ENCODE measurements at regions not wholly inside any gene's neighbourhood (a gene's known extent, or its start where the extent isn't known, plus 50 kb on each side); places are given as distances from the start of the nearest gene placed in this dataset.
A peak's percentile ranks its signal among the peaks of the same experiment; 100 is the strongest.
"Not testable (repeated sequence)": the region's sequence is repeated elsewhere in the genome, so short reads cannot be mapped to it uniquely, and the experiment has no call there.

- DNase-seq: no peak
These were observed 132.0 kb upstream of the ZSWIM2 start for GRCh38 chr2:186980787-186981550.

- no peak for DNase-seq
These were observed 131.1 kb upstream of the ZSWIM2 start for GRCh38 chr2:186980117-186980442.

- no peak for DNase-seq
These were observed 130.6 kb upstream of the ZSWIM2 start for GRCh38 chr2:186979439-186980116.

GRCh38 chr2:186977433-186978045 lies 128.6 kb upstream of the ZSWIM2 start:
- no peak for DNase-seq

- no peak for DNase-seq
These were observed 127.4 kb upstream of the ZSWIM2 start for GRCh38 chr2:186976329-186976728.

GRCh38 chr2:186972281-186972970 lies 123.5 kb upstream of the ZSWIM2 start:
- no peak for DNase-seq

- no peak for DNase-seq
These were observed 119.3 kb upstream of the ZSWIM2 start for GRCh38 chr2:186968277-186968676.

GRCh38 chr2:186966015-186966414 lies 117.0 kb upstream of the ZSWIM2 start:
- DNase-seq: no peak

- no peak for DNase-seq
These were observed 113.2 kb upstream of the ZSWIM2 start for GRCh38 chr2:186962085-186962747.

GRCh38 chr2:186960241-186960640 lies 111.3 kb upstream of the ZSWIM2 start:
- DNase-seq: not testable (repeated sequence)

GRCh38 chr2:186959486-186959885 lies 110.5 kb upstream of the ZSWIM2 start:
- no peak for DNase-seq

GRCh38 chr2:186950694-186951093 lies 101.7 kb upstream of the ZSWIM2 start:
- DNase-seq: peak; percentile 2

GRCh38 chr2:186949726-186950256 lies 100.8 kb upstream of the ZSWIM2 start:
- DNase-seq: peak; percentile 39

- no peak for DNase-seq
These were observed 98.5 kb upstream of the ZSWIM2 start for GRCh38 chr2:186947516-186947915.

- DNase-seq: no peak
These were observed 98.0 kb upstream of the ZSWIM2 start for GRCh38 chr2:186946896-186947467.

- no peak for DNase-seq
These were observed 92.9 kb upstream of the ZSWIM2 start for GRCh38 chr2:186941853-186942252.

GRCh38 chr2:186940463-186940862 lies 91.5 kb upstream of the ZSWIM2 start:
- DNase-seq: no peak

GRCh38 chr2:186934420-186934819 lies 85.5 kb upstream of the ZSWIM2 start:
- DNase-seq: no peak

GRCh38 chr2:186927867-186928191 lies 78.9 kb upstream of the ZSWIM2 start:
- DNase-seq: no peak

GRCh38 chr2:186927185-186927866 lies 78.4 kb upstream of the ZSWIM2 start:
- DNase-seq: no peak

- DNase-seq: no peak
These were observed 76.5 kb upstream of the ZSWIM2 start for GRCh38 chr2:186925514-186925913.

- not testable (repeated sequence) for DNase-seq
These were observed 73.3 kb upstream of the ZSWIM2 start for GRCh38 chr2:186922316-186922715.

Data from inflammatory macrophage treated with lipopolysaccharide for 4 hours (primary cell).